Glomerular visceral epithelial cell (primary cell): ENCODE measurements at regions not wholly inside any gene's neighbourhood (a gene's known extent, or its start where the extent isn't known, plus 50 kb on each side); places are given as distances from the start of the nearest gene placed in this dataset.
"Not testable (repeated sequence)": the region's sequence is repeated elsewhere in the genome, so short reads cannot be mapped to it uniquely, and the experiment has no call there.

Source experiments
- DNase-seq: peaks from one replicate; pipeline ENCODE4 v3.0.0-alpha.2; 2016; ENCODE audit errors: extremely low spot score

DNA sequence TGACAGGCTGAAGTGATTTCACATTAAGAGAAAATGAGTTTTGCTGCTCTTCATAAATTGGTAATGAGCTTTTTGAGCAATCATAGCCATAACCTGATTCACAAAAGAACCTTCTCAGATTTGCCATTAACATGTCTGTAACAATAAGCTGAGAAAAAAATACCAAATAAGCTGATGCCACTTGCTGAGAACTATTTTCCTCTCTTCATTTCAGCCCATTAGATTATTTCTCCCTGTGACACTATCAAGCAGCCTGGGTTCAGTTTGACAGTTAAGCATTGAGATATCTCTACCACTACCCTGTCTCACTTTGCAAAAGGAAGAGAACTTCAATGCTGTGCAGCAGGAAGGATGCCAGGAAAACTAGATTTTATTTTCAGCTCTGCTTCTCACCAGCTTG is 673.9 kb downstream of the TRIB2 start:
- DNase-seq, result no peak

DNA sequence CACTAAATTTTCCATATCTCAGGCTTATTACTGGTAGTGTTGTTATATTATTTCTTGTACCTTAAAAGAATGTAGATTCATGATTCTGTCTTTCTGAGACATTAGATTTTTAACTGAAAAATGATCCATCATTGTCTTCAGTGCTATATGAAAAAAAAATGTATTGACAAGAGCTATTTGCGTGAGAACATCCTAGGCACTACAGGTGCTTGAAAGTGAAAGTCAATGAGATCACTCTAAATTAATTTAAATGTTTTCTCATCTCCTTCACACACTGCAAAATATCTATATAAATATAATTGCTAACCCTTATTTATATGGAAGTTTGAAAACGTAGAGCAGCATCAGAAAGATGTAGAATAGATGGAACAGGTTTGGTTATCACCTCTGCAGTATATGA is 684.6 kb downstream of the TRIB2 start:
- DNase-seq, result no peak

DNA sequence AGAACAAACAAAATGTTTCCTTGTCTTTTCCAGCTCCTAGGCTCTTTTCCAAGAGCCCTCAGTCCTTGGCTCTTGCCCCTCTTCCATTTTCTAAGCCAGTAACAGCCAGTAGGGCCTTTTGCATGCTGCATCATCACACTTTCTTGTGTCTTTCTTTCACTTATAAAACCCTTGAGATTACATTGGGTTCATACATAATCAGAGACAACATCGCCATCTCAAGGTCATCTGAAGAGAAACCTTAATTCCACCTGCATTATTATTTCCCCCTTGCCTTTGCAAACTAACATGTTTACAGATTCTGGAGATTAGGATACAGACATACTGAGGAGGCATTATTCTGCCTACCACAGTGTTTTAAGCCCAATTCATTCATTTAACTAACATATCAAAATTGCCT is 697.3 kb downstream of the TRIB2 start:
- DNase-seq, result no peak

- DNase-seq, result no peak
These were observed 698.2 kb downstream of the TRIB2 start for GRCh38 chr2:13414897-13415296.

DNA sequence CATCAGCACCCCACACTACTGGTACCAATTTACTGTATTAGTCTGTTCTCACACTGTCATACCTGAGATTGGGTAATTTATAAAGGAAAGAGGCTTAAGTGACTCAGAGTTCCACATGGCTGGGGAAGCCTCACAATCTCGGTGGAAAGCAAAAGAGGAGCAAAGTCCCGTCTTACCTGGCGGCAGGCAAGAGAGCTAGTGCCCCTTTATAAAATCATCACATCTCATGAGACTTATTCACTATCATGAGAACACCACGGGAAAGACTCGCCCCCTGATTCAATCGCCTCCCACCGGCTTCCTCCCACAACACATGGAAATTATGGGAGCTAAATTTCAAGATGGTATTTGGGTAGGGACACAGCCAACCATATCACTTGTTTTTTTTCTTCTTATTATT is 717.2 kb downstream of the TRIB2 start:
- DNase-seq, result no peak

DNA sequence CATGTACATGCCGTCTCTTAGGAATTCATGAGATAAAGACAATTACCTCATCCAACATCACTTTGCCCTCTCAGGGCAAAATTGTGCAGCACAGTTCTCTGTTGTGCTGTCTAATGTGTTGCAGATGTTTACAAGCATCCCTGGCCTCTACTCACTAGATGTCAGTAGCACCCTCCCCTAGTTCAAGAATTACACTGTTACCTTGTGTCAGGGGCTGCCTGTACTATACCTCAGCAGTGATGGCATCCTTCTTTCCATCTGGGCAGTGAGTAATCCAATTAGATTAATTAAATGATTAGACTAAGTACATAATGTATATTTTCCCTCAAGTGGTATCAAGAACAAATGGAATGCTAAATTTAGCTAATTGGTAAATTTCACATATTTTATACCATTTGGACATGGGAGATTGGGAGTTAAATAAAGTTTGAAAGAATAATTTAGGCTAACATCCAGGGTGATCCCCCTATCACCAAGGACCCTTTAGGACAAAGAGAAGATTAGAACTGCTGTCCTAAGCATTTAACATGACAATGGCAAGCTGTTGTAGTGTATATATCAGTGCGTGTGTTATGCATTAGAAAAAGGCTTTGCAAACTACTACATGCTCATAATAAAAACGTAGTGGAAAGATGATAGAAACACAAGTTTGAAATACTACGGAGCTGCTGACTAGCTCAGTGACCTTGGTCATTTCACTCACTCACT is 727.0 kb downstream of the TRIB2 start:
- not testable (repeated sequence) for DNase-seq

DNA sequence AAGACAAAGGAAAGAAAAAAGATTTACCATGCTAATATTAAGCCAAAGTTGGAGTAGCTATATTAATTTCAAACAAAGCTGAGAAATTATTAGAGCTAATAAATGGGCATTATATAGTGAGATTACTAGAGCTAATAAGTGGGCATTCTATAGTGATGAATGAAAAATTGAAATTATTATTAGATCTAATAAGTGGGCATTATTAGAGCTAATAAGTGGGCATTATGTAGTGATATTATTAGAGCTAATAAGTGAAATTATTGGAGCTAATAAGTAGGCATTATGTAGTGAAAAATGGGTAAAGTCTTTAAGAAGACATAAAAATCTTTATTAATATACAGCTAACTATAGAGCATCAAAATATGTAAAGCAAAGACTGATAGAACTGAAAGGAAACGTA is 745.7 kb downstream of the TRIB2 start:
- DNase-seq, result no peak

DNA sequence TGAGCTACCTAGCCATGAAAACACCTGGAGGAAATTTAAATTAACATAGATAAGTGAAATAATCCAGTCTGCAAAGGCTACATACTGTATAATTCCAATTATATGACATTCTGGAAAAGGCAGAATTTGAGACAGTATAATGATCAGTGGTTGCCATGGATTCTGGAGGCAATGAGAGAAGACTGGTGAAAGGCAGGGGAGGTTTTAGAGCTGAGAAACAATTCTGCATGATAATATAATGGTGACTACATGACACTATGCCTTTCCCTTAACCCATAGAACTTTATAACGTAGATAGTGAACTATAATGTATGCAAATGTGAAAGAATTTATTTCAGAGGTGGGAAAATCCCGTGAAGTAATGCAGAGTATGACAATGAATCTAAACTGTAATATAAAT is 749.3 kb downstream of the TRIB2 start:
- no peak for DNase-seq

DNA sequence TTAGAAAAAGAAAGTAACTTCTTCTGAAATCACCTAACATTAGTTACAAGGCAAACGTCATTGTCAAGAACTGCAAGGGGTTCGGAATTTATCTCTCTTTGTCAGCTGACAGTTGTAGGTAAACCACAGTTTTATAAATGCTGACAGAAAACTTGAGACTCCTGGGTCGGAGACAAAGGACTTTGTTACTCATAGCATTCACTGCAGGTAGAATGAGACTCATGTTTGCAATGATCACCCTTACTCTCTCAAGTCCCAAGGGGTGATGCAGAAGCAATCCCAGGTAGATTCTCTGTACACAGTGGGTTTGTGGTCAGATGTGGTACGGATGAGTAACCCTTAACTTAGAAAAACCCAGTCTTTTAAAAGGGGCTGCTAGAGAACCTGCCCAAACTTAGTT is 757.8 kb downstream of the TRIB2 start:
- no peak for DNase-seq

DNA sequence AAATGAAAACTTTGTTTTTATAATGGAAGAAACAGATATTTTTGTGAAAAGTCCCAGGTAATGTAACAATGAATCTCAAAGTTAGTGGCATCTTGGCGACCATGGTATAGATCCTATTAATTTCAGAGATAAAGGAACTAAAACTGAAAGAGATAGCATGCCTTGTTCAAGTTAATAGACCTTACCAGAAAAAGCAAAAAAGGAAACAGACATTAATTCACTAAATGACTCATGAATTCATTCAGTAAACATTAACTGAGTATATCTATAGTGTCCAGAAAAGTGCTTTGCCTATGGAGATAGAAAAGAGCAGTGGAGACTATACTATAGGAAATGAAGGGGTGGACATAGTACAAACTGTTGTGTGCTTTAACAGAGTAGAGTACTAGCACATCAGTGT is 763.3 kb downstream of the TRIB2 start:
- DNase-seq, result no peak

DNA sequence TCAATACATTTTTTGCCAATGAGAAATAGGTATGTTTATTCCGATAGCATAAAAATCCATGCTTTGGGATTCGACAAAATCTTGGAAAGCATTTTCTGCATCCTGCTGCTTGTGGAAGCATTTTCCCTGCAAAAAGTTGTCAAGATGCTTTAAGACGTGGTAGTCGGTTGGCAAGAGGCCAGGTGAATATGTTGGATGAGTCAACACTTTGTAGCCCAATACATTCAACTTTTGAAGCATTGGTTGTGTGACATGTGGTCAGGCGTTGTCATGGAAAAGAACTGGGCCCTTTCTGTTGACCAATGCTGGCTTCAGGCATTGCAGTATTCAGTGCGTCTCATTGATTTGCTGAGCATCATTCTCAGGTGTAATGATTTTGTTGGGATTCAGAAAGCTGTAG is 764.5 kb downstream of the TRIB2 start:
- no peak for DNase-seq

- no peak for DNase-seq
These were observed 768.5 kb downstream of the TRIB2 start for GRCh38 chr2:13485256-13485655.

- DNase-seq, result no peak
These were observed 772.2 kb downstream of the TRIB2 start for GRCh38 chr2:13488965-13489364.

GRCh38 chr2:13492262-13492661 is 775.5 kb downstream of the TRIB2 start:
- no peak for DNase-seq

DNA sequence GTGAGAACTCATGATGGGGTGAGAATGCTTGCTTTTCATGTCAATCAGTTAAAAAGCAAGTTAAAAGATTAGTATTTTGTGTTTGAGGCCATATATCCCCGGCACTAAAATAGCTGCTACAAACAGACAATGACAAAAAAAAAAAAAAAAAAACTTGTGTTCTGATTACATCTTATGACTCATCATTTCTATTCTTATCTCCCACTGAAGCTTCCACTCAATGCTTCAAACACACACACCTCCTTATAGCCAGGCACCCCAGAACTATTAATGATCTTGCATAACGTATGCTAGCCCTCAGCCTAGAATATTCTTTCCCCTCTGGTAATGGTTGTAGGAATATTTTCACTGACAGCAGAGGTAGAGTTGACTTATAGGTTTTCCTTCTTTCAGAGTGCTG is 778.3 kb downstream of the TRIB2 start:
- DNase-seq, result no peak

DNA sequence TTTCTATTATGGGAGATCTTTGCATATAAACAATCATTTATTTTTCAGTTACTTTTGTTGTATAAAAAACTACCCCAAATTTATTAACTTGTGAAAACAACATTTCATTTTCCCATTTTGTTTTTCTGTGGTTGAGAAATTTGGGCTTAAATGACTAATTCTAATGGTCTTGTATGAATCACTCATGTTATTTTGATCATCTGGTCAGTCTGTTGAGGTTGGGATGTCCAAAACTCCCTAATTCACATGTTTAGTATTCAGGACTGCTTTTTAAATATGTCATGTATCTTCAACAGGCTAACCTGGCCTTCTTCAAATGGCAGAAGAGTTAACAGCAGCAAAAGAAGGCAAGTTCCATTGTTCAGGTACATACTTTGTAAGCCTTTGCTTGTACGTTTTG is 788.1 kb downstream of the TRIB2 start:
- no peak for DNase-seq

GRCh38 chr2:13508671-13509070 is 791.9 kb downstream of the TRIB2 start:
- no peak for DNase-seq

DNA sequence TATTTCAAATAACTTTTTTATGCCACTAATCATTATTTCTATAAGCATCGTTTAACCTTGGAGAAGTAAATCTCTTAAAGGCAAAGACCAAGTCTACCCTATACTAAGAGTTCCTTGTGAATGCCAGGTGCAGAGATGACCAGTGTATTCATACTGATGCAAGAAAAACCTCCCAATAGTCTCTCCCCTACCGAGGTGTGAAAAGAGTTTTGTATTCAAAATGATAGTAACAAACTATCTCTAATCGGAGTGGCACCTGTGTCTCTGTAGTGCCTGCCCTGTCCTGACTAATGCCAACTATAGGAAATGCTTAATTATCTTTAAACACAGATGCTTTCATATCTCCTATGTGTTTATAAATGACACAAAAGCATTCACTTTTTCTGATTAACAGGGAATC is 798.5 kb downstream of the TRIB2 start:
- no peak for DNase-seq

DNA sequence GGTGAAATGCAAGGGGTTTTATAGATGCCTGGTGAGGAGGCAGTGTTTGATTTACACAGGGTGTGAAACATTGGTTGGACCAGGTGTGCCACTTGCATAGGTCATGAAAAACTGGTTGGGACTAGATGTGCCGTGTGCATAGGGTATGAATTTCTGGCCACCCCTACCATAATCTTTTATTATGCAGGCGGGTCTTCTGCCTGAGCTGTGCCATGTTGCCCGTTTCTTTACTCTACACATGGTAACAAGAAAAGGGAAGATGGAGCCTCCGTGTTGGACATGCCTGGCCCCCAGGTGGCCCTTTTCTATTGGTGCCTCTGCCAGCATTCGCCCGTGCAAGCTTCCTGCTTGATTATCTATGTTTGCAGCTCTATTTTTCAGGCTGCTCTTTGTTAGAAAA is 805.4 kb downstream of the TRIB2 start:
- no peak for DNase-seq

- no peak for DNase-seq
These were observed 806.4 kb downstream of the TRIB2 start for GRCh38 chr2:13522917-13523821.

- no peak for DNase-seq
These were observed 807.8 kb downstream of the TRIB2 start for GRCh38 chr2:13524492-13524891.

GRCh38 chr2:13531735-13532410 is 815.1 kb downstream of the TRIB2 start:
- DNase-seq, result not testable (repeated sequence)
